Ascending aorta (tissue), 2 donors: ENCODE measurements at regions not wholly inside any gene's neighbourhood (a gene's known extent, or its start where the extent isn't known, plus 50 kb on each side); places are given as distances from the start of the nearest gene placed in this dataset.

Source experiments
- DNase-seq, 2 donors: peaks; one replicate each; pipeline ENCODE4 v3.0.0-alpha.2; 2019; ENCODE audit warnings: low spot score in 2 of 2
- H3K27ac ChIP-seq, 2 donors: fragments of 200-600 bp; sonication (generic); one replicate each; pipeline ENCODE4 v1.5.1; 2016 to 2017; ENCODE audit warnings: mild to moderate bottlenecking in 1 of 2
- H3K27me3 ChIP-seq: fragments of 200-600 bp; sonication (generic); one replicate; pipeline ENCODE4 v1.5.1; 2017
- H3K36me3 ChIP-seq, 2 donors: fragments of 200-600 bp; sonication (generic); one replicate each; pipeline ENCODE4 v1.5.1; 2016
- H3K4me1 ChIP-seq, 2 donors: fragments of 200-600 bp; sonication (generic); one replicate each; pipeline ENCODE4 v1.5.1; 2016 to 2017; ENCODE audit warnings: mild to moderate bottlenecking in 1 of 2
- H3K4me3 ChIP-seq, 2 donors: fragments of 200-600 bp; sonication (generic); one replicate each; pipeline ENCODE4 v1.5.1; 2016 to 2017; ENCODE audit warnings: mild to moderate bottlenecking in 1 of 2
- H3K9me3 ChIP-seq, 2 donors: fragments of 200-600 bp; sonication (generic); one replicate each; pipeline ENCODE4 v1.5.1; 2016
- intact Hi-C: fragments of 100-400 bp; cut with DNase I; formaldehyde crosslinking; loops from one replicate; pipeline ENCODE4 v1.15.1; 2023
- TF ChIP-seq, protein P1 (sequence below), 3 experiments: fragments of 200-600 bp in 2 of 3; fragments of 450-650 bp in 1 of 3; sonication (generic) in 2 of 3; IDR thresholded peaks; one replicate each; pipeline ENCODE4 v1.5.1; 2016 to 2019; ENCODE audit warnings: antibody characterized with exemption in 3 of 3, mild to moderate bottlenecking in 1 of 3, moderate library complexity in 1 of 3

- no peaks in the 10 kb centered on the region for H3K4me1 ChIP-seq
These were observed 607.8 kb downstream of the BNC2 start for GRCh38 chr9:16262477-16263261.

GRCh38 chr9:16265688-16266087 is 604.8 kb downstream of the BNC2 start:
- no peaks in the 10 kb centered on the region for H3K36me3 ChIP-seq
- intact Hi-C loops, result no loop called here
- H3K9me3 ChIP-seq, result no peaks in the 10 kb centered on the region
- H3K4me1 ChIP-seq, result no peaks in the 10 kb centered on the region
- H3K27me3 ChIP-seq, result no peaks in the 10 kb centered on the region
- peak in 1 of 2 donors; percentile 28 for DNase-seq
- TF ChIP-seq, protein P1, sequence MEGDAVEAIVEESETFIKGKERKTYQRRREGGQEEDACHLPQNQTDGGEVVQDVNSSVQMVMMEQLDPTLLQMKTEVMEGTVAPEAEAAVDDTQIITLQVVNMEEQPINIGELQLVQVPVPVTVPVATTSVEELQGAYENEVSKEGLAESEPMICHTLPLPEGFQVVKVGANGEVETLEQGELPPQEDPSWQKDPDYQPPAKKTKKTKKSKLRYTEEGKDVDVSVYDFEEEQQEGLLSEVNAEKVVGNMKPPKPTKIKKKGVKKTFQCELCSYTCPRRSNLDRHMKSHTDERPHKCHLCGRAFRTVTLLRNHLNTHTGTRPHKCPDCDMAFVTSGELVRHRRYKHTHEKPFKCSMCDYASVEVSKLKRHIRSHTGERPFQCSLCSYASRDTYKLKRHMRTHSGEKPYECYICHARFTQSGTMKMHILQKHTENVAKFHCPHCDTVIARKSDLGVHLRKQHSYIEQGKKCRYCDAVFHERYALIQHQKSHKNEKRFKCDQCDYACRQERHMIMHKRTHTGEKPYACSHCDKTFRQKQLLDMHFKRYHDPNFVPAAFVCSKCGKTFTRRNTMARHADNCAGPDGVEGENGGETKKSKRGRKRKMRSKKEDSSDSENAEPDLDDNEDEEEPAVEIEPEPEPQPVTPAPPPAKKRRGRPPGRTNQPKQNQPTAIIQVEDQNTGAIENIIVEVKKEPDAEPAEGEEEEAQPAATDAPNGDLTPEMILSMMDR (IDR thresholded peaks at IDR 0.05), result no peak
- H3K4me3 ChIP-seq, result no peak overlapping the region
- H3K27ac ChIP-seq, result no peak overlapping the region

More at GRCh38 chr9:16262477-16263261, 607.8 kb downstream of the BNC2 start:
- H3K27ac ChIP-seq, result no peak overlapping the region
- H3K27me3 ChIP-seq, result no peaks in the 10 kb centered on the region
- H3K36me3 ChIP-seq, result no peaks in the 10 kb centered on the region
- intact Hi-C loops, result no loop called here
- DNase-seq, result no peak
- no peaks in the 10 kb centered on the region for H3K9me3 ChIP-seq
- no peak overlapping the region for H3K4me3 ChIP-seq
- TF ChIP-seq, protein P1 (IDR thresholded peaks at IDR 0.05), result no peak

DNA sequence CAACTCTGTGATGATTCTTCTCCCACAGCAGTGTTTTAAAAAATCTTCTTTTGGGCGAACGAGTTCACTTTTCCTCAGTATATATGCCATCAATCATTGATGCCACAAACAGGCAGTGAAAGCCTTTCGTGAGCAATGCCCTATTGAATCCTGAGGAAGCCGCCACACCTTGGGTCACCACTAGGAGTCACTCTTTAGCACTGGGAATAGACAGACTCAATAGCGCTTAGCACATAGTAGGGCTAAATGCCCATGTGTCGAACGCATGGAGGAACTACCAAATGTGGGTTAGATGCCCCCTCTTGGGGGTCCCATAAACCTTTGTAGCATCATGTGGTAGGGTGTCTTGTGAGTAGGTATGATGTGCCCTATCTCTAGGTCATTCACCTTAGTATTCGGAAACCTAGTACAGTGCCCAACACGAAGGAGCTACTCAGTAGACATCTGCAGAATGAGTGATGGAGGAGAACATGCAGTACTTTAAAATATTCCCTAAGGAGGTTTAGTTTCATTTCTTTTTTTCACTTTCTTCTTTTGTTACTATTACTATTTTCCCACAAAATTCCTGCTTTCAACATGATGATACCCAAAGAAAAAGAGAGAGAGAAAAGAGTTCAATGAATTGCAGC is 603.7 kb downstream of the BNC2 start:
- Histone ChIP-seq H3K4me3 (peak overlapping the region in 1 of 2 donors; percentile 56), H3K9me3 (no peaks in the 10 kb centered on the region), H3K36me3 (no peaks in the 10 kb centered on the region), H3K27me3 (no peaks in the 10 kb centered on the region), H3K27ac (no peak overlapping the region), H3K4me1 (no peaks in the 10 kb centered on the region)
- intact Hi-C loops, result no loop called here
- DNase-seq, result peak in 1 of 2 donors; percentile 62
- TF ChIP-seq, protein P1 (IDR thresholded peaks at IDR 0.05), result peak in 2 of 3 experiments; percentile 21 to 35

DNA sequence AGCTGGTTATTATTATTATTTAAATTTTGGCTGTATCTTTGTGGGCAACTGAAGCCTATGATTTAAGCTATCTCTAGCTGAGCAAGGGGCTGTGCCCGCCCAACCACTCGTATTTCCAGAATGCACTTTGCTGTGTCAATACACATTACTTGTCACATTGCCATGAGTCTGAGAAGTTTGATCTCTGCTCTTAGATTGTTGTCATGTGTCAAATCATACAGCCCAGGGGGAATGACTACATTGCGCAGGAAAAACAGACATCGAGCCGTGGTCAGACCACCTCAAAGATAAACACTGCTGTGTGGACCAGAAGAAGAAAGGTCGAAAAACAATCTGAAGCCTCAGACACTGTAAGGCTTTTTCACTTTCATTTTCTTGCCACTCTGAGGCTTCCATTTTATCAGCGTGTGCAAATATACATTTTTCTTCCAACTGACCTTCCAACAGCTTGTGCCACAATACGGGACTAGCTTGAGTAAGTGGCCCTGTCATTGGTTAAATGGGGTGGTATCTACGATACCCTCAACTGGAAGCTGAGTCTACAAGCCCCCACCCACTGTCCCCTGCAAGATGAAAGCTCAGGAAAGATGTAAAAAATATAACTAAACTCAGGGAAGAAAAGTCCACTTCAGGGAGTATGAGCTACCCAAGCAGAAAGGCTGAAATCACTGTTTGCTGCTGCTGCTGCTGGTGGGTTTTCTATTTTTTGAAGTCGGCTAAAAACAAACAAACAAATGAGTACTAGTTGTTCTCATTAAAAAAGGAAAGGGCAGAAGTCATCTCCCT is 603.0 kb downstream of the BNC2 start:
- Histone ChIP-seq H3K27me3 (no peaks in the 10 kb centered on the region), H3K36me3 (no peaks in the 10 kb centered on the region), H3K4me3 (peak overlapping the region; percentile 4 to 56), H3K9me3 (no peaks in the 10 kb centered on the region), H3K4me1 (peaks cover 0 to under 1% of the 10 kb centered on the region in 2 donors), H3K27ac (peak overlapping the region in 1 of 2 donors; percentile 34)
- intact Hi-C loops, result no loop called here
- TF ChIP-seq, protein P1 (IDR thresholded peaks at IDR 0.05), result no peak
- peak in 1 of 2 donors; percentile 52 for DNase-seq

GRCh38 chr9:16268067-16268881 is 602.2 kb downstream of the BNC2 start:
- peak overlapping the region; percentile 4 to 56 for H3K4me3 ChIP-seq
- intact Hi-C loops, result no loop called here

More at GRCh38 chr9:16268067-16268881, 602.2 kb downstream of the BNC2 start:
- TF ChIP-seq, protein P1 (IDR thresholded peaks at IDR 0.05), result no peak
- H3K27ac ChIP-seq, result no peak overlapping the region
- H3K36me3 ChIP-seq, result no peaks in the 10 kb centered on the region
- peaks cover 0 to 4% of the 10 kb centered on the region in 2 donors for H3K4me1 ChIP-seq
- no peak for DNase-seq
- H3K27me3 ChIP-seq, result no peaks in the 10 kb centered on the region
- H3K9me3 ChIP-seq, result no peaks in the 10 kb centered on the region
